CD4-positive, alpha-beta T cell (primary cell): ENCODE measurements at regions not wholly inside any gene's neighbourhood (a gene's known extent, or its start where the extent isn't known, plus 50 kb on each side); places are given as distances from the start of the nearest gene placed in this dataset.

Experiments
- ATAC-seq: fragments of 200-7000 bp; cut with Tn5 transposase; one replicate; pipeline ENCODE4 v1.10.0; 2022; ENCODE audit warnings: mild to moderate bottlenecking; ENCODE audit not compliant: poor library complexity
- CTCF ChIA-PET: fragments of 350-600 bp; sonication (Branson Sonifier 250); formaldehyde crosslinking; loops from one replicate; lab custom pipeline; 2021; ENCODE audit warnings: antibody characterized with exemption, inconsistent platforms; lab: Charles Lee
- POLR2A ChIA-PET: fragments of 350-600 bp; sonication (Branson Sonifier 250); formaldehyde crosslinking; loops from one replicate; lab custom pipeline; 2021; ENCODE audit warnings: antibody characterized with exemption, inconsistent platforms; lab: Charles Lee
- DNase-seq, 14 experiments: peaks; one replicate each; pipeline ENCODE4 v3.0.0-alpha.2; 2013 to 2020; ENCODE audit warnings: mixed read lengths in 2 of 14
- H3K27ac ChIP-seq, 2 donors: one replicate each; pipeline versions ENCODE4 v1.5.1 to v1.7.0; 2013; ENCODE audit warnings: low read length in 2 of 2, low read depth in 1 of 2, mild to moderate bottlenecking in 1 of 2
- H3K27me3 ChIP-seq, 2 experiments: 1 replicate in 1 of 2; 2 replicates in 1 of 2; pipeline versions ENCODE4 v1.6.1 to v1.7.0; 2013; ENCODE audit warnings: low read length in 2 of 2, control low read depth in 1 of 2, mild to moderate bottlenecking in 1 of 2, moderate library complexity in 1 of 2; ENCODE audit not compliant: insufficient read depth in 2 of 2, control insufficient read depth in 1 of 2
- H3K36me3 ChIP-seq: one replicate; pipeline ENCODE4 v1.6.1; 2013; ENCODE audit warnings: low read length, control low read depth; ENCODE audit not compliant: insufficient read depth
- H3K4me1 ChIP-seq: one replicate; pipeline ENCODE4 v1.6.1; 2013; ENCODE audit warnings: low read length, control low read depth; ENCODE audit not compliant: insufficient read depth
- H3K4me3 ChIP-seq: one replicate; pipeline ENCODE4 v1.5.1; 2013; ENCODE audit warnings: mild to moderate bottlenecking, low read length, moderate library complexity
- H3K9me3 ChIP-seq, 2 experiments: 1 replicate in 1 of 2; 2 replicates in 1 of 2; pipeline versions ENCODE4 v1.6.1 to v1.7.0; 2013; ENCODE audit warnings: low read length in 2 of 2, mild to moderate bottlenecking in 2 of 2, control low read depth in 1 of 2, moderate library complexity in 1 of 2; ENCODE audit not compliant: control insufficient read depth in 1 of 2, insufficient read depth in 1 of 2
- H3K27ac Mint-ChIP-seq: one replicate; pipeline ENCODE4 v1.8.0; 2020; ENCODE audit warnings: mixed read lengths
- H3K27me3 Mint-ChIP-seq: one replicate; pipeline ENCODE4 v1.8.0; 2021; ENCODE audit warnings: mixed read lengths
- H3K36me3 Mint-ChIP-seq: one replicate; pipeline ENCODE4 v1.8.0; 2021; ENCODE audit warnings: low read depth, mixed read lengths
- H3K4me1 Mint-ChIP-seq: one replicate; pipeline ENCODE4 v1.8.0; 2021; ENCODE audit warnings: low read depth, mixed read lengths
- H3K4me3 Mint-ChIP-seq: one replicate; pipeline ENCODE4 v1.8.0; 2020; ENCODE audit warnings: mild to moderate bottlenecking, mixed read lengths
- H3K9me3 Mint-ChIP-seq: one replicate; pipeline ENCODE4 v1.8.0; 2020; ENCODE audit warnings: mixed read lengths
- CTCF ChIP-seq: fragments of 200-600 bp; IDR thresholded peaks from one replicate; pipeline ENCODE4 v1.8.0; 2022; ENCODE audit warnings: antibody characterized with exemption, mild to moderate bottlenecking
- intact Hi-C, 2 experiments: fragments of 100-400 bp; cut with DNase I in 1 of 2; cut with micrococcal nuclease in 1 of 2; formaldehyde crosslinking; loops; one replicate each; pipeline versions ENCODE4 v1.15.1 to v1.9.0; 2023 to 2025; cut with DNase I, micrococcal nuclease

DNA sequence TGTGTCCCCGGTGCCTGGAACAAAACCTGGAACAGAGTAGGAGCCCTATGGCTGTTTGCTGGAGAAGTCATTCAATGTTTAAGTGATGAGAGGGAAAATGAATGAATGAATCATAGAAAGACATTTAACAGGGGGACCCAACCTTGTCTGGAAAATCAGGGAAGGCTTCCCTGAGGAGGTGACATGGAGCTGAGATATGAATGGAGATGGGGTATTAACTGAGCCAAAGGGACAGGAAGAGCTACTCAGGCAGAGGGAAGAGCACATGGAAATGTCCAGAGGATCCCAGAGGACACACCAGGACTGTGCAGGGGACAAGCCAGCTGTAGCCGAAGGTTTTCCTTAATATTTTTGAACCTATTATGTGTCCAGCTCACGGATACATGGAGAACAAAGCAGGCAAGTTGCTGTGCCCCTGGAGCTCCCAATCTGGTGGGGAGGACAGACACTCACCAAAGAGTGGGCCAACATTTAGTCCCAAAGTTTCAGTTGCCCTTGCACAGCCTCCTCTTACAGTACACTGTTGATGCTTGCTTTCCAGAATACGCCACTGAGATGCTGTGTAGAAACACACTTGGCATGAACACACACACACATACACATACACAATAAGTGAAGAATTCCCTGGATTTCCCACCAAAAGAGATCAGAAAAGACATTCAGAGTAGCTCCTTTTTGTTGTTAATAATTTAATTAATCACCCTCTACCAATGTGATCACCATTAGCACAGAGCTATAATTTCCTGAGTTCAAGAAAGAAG lies 77.0 kb upstream of the PTPN1 start:
- no peak for ATAC-seq
- no peak overlapping the region for H3K4me3 Mint-ChIP-seq
- no peak overlapping the region for H3K27ac Mint-ChIP-seq
- H3K9me3 Mint-ChIP-seq: no peaks in the 10 kb centered on the region
- ChIA-PET POLR2A (no interaction called here), CTCF (no interaction called here)
- peaks cover 0 to 11% of the 10 kb centered on the region in 2 experiments for H3K9me3 ChIP-seq
- H3K27ac ChIP-seq: no peak overlapping the region
- H3K27me3 Mint-ChIP-seq: no peaks in the 10 kb centered on the region
- intact Hi-C loops: loop anchor here in 1 of 2 experiments (10.0 kb wide), 1 partner anchor 48 kb away; no protein-coding TSS in a partner anchor
- no peak overlapping the region for H3K4me3 ChIP-seq
- no peaks in the 10 kb centered on the region for H3K36me3 ChIP-seq
- H3K27me3 ChIP-seq: no peaks in the 10 kb centered on the region
- H3K4me1 Mint-ChIP-seq: no peaks in the 10 kb centered on the region
- TF ChIP-seq CTCF: no peak
- H3K36me3 Mint-ChIP-seq: no peaks in the 10 kb centered on the region
- no peak for DNase-seq
- H3K4me1 ChIP-seq: no peaks in the 10 kb centered on the region

DNA sequence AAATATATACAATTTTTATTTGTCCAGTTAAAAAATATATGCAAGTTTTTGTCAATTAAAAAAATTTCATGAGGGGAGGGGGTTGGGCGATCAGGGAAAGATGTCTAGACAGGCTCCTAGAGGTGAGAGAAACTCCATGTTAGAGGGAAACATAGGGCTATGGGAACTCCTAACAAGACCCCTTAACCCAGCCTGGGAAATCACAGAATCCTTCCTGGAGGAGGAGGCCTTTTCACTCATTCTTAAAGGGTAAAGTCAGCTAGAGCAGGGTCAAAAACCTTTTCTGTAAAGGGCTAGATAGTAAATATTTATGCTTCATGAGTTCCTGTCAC lies 75.9 kb upstream of the PTPN1 start:
- Mint-ChIP-seq H3K4me1 (no peaks in the 10 kb centered on the region), H3K27me3 (no peaks in the 10 kb centered on the region), H3K9me3 (no peaks in the 10 kb centered on the region), H3K4me3 (no peak overlapping the region), H3K36me3 (no peaks in the 10 kb centered on the region), H3K27ac (no peak overlapping the region)
- Histone ChIP-seq H3K4me3 (no peak overlapping the region), H3K36me3 (no peaks in the 10 kb centered on the region), H3K9me3 (peaks cover 0 to 11% of the 10 kb centered on the region in 2 experiments), H3K27me3 (no peaks in the 10 kb centered on the region), H3K27ac (no peak overlapping the region), H3K4me1 (no peaks in the 10 kb centered on the region)
- no peak for TF ChIP-seq CTCF
- DNase-seq: no peak
- POLR2A ChIA-PET: no interaction called here
- CTCF ChIA-PET: no interaction called here
- ATAC-seq: no peak
- intact Hi-C loops: loop anchor here in 1 of 2 experiments (10.0 kb wide), 1 partner anchor 49 kb away; no protein-coding TSS in a partner anchor

GRCh38 chr20:50434653-50435396 lies 75.4 kb upstream of the PTPN1 start:
- H3K9me3 ChIP-seq: peaks cover 0 to 11% of the 10 kb centered on the region in 2 experiments
- no peaks in the 10 kb centered on the region for H3K27me3 ChIP-seq
- H3K27ac ChIP-seq: no peak overlapping the region
- H3K27ac Mint-ChIP-seq: no peak overlapping the region
- ChIA-PET CTCF (no interaction called here), POLR2A (no interaction called here)
- no peaks in the 10 kb centered on the region for H3K27me3 Mint-ChIP-seq
- ATAC-seq (no peak), DNase-seq (no peak)
- H3K36me3 Mint-ChIP-seq: no peaks in the 10 kb centered on the region
- no peaks in the 10 kb centered on the region for H3K9me3 Mint-ChIP-seq
- no peak overlapping the region for H3K4me3 ChIP-seq
- no peaks in the 10 kb centered on the region for H3K4me1 Mint-ChIP-seq
- H3K36me3 ChIP-seq: no peaks in the 10 kb centered on the region
- no peak for TF ChIP-seq CTCF
- no peak overlapping the region for H3K4me3 Mint-ChIP-seq
- H3K4me1 ChIP-seq: no peaks in the 10 kb centered on the region
- intact Hi-C loops: loop anchor here in 1 of 2 experiments (10.0 kb wide), 1 partner anchor 50 kb away; no protein-coding TSS in a partner anchor
